Common myeloid progenitor, CD34-positive (primary cell): ENCODE measurements at regions not wholly inside any gene's neighbourhood (a gene's known extent, or its start where the extent isn't known, plus 50 kb on each side); places are given as distances from the start of the nearest gene placed in this dataset.

ENCODE experiments used
- CTCF ChIA-PET: fragments of 350-600 bp; sonication (Branson Sonifier 250); formaldehyde crosslinking; loops from one replicate; lab custom pipeline; 2021; ENCODE audit warnings: antibody characterized with exemption; lab: Charles Lee
- POLR2A ChIA-PET: fragments of 350-600 bp; sonication (Branson Sonifier 250); formaldehyde crosslinking; loops from one replicate; lab custom pipeline; 2021; ENCODE audit warnings: antibody characterized with exemption; lab: Charles Lee
- DNase-seq, 3 donors: peaks; one replicate each; pipeline versions ENCODE4 v3.0.0 to v3.0.0-alpha.2; 2013
- H3K27ac ChIP-seq, 2 experiments: 1 replicate in 1 of 2; 2 replicates in 1 of 2; pipeline ENCODE4 v1.7.0; 2013; ENCODE audit warnings: inconsistent platforms in 2 of 2, low read length in 2 of 2, mild to moderate bottlenecking in 2 of 2, low read depth in 1 of 2, moderate library complexity in 1 of 2; ENCODE audit not compliant: severe bottlenecking in 2 of 2, insufficient read depth in 1 of 2, poor library complexity in 1 of 2
- H3K27me3 ChIP-seq, 5 experiments: replicated peaks in 2 of 5; 1 replicate in 3 of 5; 2 replicates in 2 of 5; pipeline versions ENCODE4 v1.6.1 to v1.7.0; 2013; ENCODE audit warnings: low read length in 4 of 5, mild to moderate bottlenecking in 2 of 5, moderate library complexity in 2 of 5, inconsistent platforms in 1 of 5; ENCODE audit not compliant: insufficient read depth in 5 of 5, control insufficient read depth in 4 of 5
- H3K36me3 ChIP-seq, 4 experiments: 1 replicate in 2 of 4; 2 replicates in 2 of 4; pipeline versions ENCODE4 v1.6.1 to v1.7.0; 2013; ENCODE audit warnings: low read length in 3 of 4, control low read depth in 1 of 4, mild to moderate bottlenecking in 1 of 4; ENCODE audit not compliant: control insufficient read depth in 4 of 4, insufficient read depth in 4 of 4
- H3K4me1 ChIP-seq, 4 experiments: 1 replicate in 3 of 4; 2 replicates in 1 of 4; pipeline versions ENCODE4 v1.6.1 to v1.7.1; 2013; ENCODE audit warnings: low read length in 3 of 4, mild to moderate bottlenecking in 3 of 4, control low read depth in 1 of 4, inconsistent platforms in 1 of 4, moderate library complexity in 1 of 4; ENCODE audit not compliant: control insufficient read depth in 4 of 4, insufficient read depth in 4 of 4; ENCODE audit errors: control extremely low read depth in 1 of 4
- H3K4me3 ChIP-seq, 7 experiments: 1 replicate in 4 of 7; 2 replicates in 3 of 7; pipeline versions ENCODE4 v1.5.1 to v1.7.0; 2013; ENCODE audit warnings: mild to moderate bottlenecking in 7 of 7, low read length in 6 of 7, moderate library complexity in 6 of 7, inconsistent platforms in 2 of 7, low read depth in 2 of 7, control low read depth in 1 of 7; ENCODE audit not compliant: insufficient read depth in 4 of 7, control insufficient read depth in 1 of 7; ENCODE audit errors: extremely low read depth in 1 of 7
- H3K9me3 ChIP-seq, 5 experiments: 1 replicate in 4 of 5; 2 replicates in 1 of 5; pipeline versions ENCODE4 v1.6.1 to v1.7.1; 2013; ENCODE audit warnings: low read length in 4 of 5, mild to moderate bottlenecking in 2 of 5, inconsistent platforms in 1 of 5, low read depth in 1 of 5, moderate library complexity in 1 of 5; ENCODE audit not compliant: control insufficient read depth in 4 of 5, insufficient read depth in 2 of 5; ENCODE audit errors: control extremely low read depth in 1 of 5
- WGBS: methylation state at CpG from one replicate; pipeline ENCODE4 v1.1.5; 2013; ENCODE audit not compliant: insufficient coverage; 5-methylcytosine and 5-hydroxymethylcytosine counted together

DNA sequence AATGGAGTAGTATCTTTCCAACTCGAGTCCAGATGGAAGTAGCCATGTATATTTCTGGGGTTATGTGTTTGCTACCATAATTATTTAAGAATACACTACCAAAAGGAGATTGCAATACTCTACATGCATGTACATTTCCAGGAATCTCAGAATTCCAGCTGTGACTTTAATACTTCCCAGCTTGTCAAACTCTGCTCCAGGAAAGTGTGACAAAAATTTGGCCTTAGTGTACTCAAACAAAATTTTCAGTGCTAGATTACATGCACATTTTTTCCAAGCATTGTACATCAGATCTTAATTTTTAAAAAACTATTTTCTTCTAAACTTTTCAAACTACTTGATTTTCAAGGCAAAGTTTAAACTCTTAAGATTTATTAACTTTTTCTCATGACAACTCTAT lies 1791.6 kb downstream of the SUCLG1 start:
- CTCF ChIA-PET, result no interaction called here
- no peaks in the 10 kb centered on the region for H3K4me1 ChIP-seq
- no CpG with 5 or more reads among the region's 1 CpG for WGBS

DNA sequence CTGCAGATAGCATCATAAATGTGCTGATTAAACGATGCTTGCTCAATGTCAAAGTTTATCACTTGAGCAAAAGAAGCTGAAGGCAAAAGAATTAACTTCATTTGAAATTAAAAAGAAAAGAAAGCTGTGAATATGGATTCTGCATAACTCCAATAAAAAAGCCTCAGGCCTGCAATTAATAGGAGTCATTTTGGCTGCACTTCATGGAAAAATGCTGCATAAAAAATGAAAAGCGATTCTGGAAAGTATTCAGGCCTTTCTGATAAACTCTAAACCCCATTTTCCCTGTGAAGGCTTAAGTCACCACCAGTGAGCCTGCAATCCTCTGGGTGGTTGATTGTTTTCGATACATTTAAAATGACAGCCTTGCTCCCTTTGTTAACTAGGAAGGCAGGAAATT lies 1793.4 kb downstream of the SUCLG1 start:
- 100% methylated on average over 1 of the region's 3 CpGs for WGBS
- ChIA-PET POLR2A (no interaction called here), CTCF (no interaction called here)
- H3K27me3 ChIP-seq, result no peaks in the 10 kb centered on the region
- H3K27ac ChIP-seq, result no peak overlapping the region
- H3K4me1 ChIP-seq, result no peaks in the 10 kb centered on the region
- no peaks in the 10 kb centered on the region for H3K36me3 ChIP-seq
- no peak for DNase-seq
- no peaks in the 10 kb centered on the region for H3K9me3 ChIP-seq
- no peak overlapping the region for H3K4me3 ChIP-seq

More for the DNA sequence above, 1791.6 kb downstream of the SUCLG1 start:
- DNase-seq, result no peak
- POLR2A ChIA-PET, result no interaction called here
- no peak overlapping the region for H3K4me3 ChIP-seq
- H3K27ac ChIP-seq, result no peak overlapping the region
- H3K36me3 ChIP-seq, result no peaks in the 10 kb centered on the region
- no peaks in the 10 kb centered on the region for H3K27me3 ChIP-seq
- H3K9me3 ChIP-seq, result no peaks in the 10 kb centered on the region

DNA sequence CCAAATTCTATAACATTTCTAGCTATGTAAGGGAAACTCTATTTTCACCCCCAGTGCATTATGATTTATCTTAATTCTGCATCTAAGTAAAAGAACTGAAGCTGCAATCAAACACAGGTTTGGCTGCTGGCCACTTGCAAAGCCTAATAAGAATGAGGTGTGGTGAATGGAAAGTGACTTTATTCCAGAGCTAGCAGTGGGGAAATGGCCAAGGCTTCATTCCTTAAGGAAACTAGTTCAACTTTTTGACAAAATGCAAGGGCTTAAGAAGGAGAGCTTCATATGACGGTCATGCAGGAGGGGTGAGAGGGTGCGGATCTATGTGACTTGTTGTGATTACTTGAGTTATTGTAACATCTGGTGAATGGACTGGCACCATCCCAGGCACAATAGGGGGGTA lies 1802.0 kb downstream of the SUCLG1 start:
- ChIA-PET CTCF (no interaction called here), POLR2A (no interaction called here)
- 100% methylated on average over 2 of the region's 2 CpGs for WGBS
- no peaks in the 10 kb centered on the region for H3K36me3 ChIP-seq
- DNase-seq, result no peak
- H3K27me3 ChIP-seq, result no peaks in the 10 kb centered on the region
- H3K27ac ChIP-seq, result no peak overlapping the region
- no peaks in the 10 kb centered on the region for H3K4me1 ChIP-seq
- H3K9me3 ChIP-seq, result no peaks in the 10 kb centered on the region
- H3K4me3 ChIP-seq, result no peak overlapping the region

DNA sequence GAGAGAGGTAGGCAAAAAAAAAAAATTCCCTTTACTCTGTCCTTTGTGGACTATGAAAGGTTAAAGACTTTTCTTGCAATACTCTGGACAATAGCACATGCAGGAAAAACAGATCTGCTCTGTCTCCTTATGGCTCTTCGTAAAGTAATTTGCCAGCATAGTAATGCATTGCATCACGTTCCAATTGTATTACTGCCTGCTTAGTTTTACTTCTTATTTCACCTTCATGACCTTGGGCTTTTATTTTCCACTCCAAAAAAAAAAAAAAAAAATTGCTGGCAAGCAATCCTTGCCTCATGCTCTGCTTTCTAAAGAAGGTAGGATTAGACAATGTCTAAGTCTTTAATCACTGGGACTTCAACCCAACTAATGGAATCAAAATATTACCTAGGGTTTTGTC lies 1802.7 kb downstream of the SUCLG1 start:
- ChIA-PET CTCF (no interaction called here), POLR2A (no interaction called here)
- Histone ChIP-seq H3K27me3 (no peaks in the 10 kb centered on the region), H3K9me3 (no peaks in the 10 kb centered on the region), H3K4me3 (no peak overlapping the region), H3K27ac (no peak overlapping the region), H3K4me1 (no peaks in the 10 kb centered on the region), H3K36me3 (no peaks in the 10 kb centered on the region)
- 100% methylated on average over 2 of the region's 2 CpGs for WGBS
- no peak for DNase-seq

DNA sequence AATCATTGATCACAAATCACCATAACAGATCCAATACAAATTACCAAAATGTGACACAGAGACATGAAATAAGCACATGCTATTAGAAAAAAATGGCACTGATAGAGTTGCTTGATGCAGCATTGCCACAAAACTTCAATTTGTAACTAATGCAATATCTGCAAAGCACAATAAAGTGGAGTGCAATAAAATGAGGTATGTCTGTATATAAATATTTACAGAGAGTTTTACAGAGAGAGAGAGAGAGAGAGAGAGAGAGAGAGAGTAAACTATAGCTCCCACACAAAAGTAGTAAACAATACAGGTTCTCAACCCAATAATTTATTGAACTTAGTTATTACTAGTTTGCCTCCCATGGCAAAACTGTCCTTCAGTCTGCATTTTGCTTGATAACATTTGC lies 1807.0 kb downstream of the SUCLG1 start:
- H3K9me3 ChIP-seq, result no peaks in the 10 kb centered on the region
- ChIA-PET CTCF (no interaction called here), POLR2A (no interaction called here)
- H3K4me3 ChIP-seq, result no peak overlapping the region
- no peak overlapping the region for H3K27ac ChIP-seq
- no peaks in the 10 kb centered on the region for H3K4me1 ChIP-seq
- DNase-seq, result no peak
- H3K27me3 ChIP-seq, result no peaks in the 10 kb centered on the region
- no peaks in the 10 kb centered on the region for H3K36me3 ChIP-seq

DNA sequence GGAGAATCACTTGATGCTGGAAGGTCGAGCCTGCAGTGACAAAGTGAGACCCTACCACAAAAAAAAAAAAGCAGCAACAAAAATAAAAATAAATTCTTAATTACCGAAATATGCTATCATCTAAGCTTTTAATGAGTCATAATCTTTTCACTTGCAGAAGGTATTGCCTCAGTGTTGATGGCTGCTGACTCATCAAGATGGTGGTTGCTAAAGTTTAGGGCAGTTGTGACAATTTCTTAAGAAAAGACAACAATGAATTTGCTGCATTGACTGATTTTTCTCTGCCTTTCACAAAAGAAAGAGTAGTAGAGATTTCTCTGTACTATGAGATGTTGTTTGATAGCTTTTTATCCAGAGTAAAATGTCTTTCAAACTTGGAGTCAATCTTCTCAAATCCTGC lies 1809.0 kb downstream of the SUCLG1 start:
- peak in 1 of 3 donors; percentile 4 for DNase-seq

DNA sequence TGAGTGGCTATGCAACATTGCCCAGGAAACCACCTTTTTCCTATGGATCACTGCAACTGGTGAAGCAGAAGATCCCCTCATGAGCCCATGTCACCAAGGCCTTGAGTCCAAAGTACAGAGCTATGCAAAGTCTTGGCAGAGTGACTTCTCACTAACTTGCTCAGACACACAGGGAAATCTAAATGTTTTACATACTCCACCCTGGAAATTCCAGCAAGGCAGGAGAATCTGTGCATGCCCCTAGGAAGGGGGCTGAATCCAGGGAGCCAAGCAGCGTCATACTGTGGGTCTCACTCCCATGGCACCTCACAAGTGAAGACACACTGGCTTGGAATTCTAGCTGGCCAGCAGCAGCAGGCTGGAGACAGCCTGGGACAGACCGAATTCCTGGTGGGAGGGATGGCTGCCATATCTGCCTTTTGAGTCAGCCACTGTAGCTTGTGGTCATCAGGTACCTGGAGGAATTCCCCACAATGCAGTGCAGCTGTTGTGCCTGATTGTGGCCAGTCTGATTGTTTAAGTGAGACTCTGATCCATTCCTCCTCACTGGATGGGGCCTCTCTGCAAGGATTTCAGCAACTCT lies 1817.4 kb downstream of the SUCLG1 start:
- ChIA-PET POLR2A (no interaction called here), CTCF (no interaction called here)
- Histone ChIP-seq H3K36me3 (no peaks in the 10 kb centered on the region), H3K27me3 (no peaks in the 10 kb centered on the region), H3K9me3 (peaks cover 0 to 6% (median 0%) of the 10 kb centered on the region in 5 experiments), H3K4me3 (no peak overlapping the region), H3K4me1 (no peaks in the 10 kb centered on the region), H3K27ac (no peak overlapping the region)
- DNase-seq, result no peak
- WGBS, result 86% methylated on average over 2 of the region's 2 CpGs

More for the DNA sequence above, 1809.0 kb downstream of the SUCLG1 start:
- no CpG with 5 or more reads among the region's 2 CpGs for WGBS
- H3K9me3 ChIP-seq, result no peaks in the 10 kb centered on the region
- CTCF ChIA-PET, result no interaction called here
- no peaks in the 10 kb centered on the region for H3K4me1 ChIP-seq
- no peaks in the 10 kb centered on the region for H3K36me3 ChIP-seq
- no peaks in the 10 kb centered on the region for H3K27me3 ChIP-seq
- POLR2A ChIA-PET, result interaction anchor here (0.6 kb wide), 1 partner anchor 312 kb away, joined by 3 read pairs; no protein-coding TSS in a partner anchor
- H3K4me3 ChIP-seq, result no peak overlapping the region
- no peak overlapping the region for H3K27ac ChIP-seq
